ENCODE measurements at regions not wholly inside any gene's neighbourhood (a gene's known extent, or its start where the extent isn't known, plus 50 kb on each side); places are given as distances from the start of the nearest gene placed in this dataset.

GRCh38 chr1:213423041-213423440 lies 372.0 kb downstream of the RPS6KC1 start:
- no peak overlapping the region for H3K9ac ChIP-seq (ENCODE audit: insufficient read depth, low read length, poor library complexity, severe bottlenecking)
- no CpG with 5 or more reads among the region's 4 CpGs for WGBS (ENCODE audit: insufficient coverage)
- intact Hi-C loops (cut with micrococcal nuclease): no loop called here
- no peaks in the 10 kb centered on the region for H3K27me3 ChIP-seq (ENCODE audit: control insufficient read depth in 2 of 2, insufficient read depth in 2 of 2, low read length in 2 of 2)
- H3K9me3 ChIP-seq (replicated peaks in 1 of 2; ENCODE audit: control insufficient read depth in 1 of 2, insufficient read depth in 1 of 2, low read length in 2 of 2): no peaks in the 10 kb centered on the region
- no peaks in the 10 kb centered on the region for H4K20me1 ChIP-seq (ENCODE audit: insufficient read depth, low read length)
- peaks cover 0 to 2% (median 0%) of the 10 kb centered on the region in 7 donors for H3K9me3 Mint-ChIP-seq
- no peak overlapping the region for H3K27ac Mint-ChIP-seq
- no peak for DNase-seq
- H3K4me3 ChIP-seq (replicated peaks in 1 of 3; ENCODE audit: low read depth in 2 of 3, low read length in 3 of 3): no peak overlapping the region
- H3K79me2 ChIP-seq (ENCODE audit: insufficient read depth, low read length): no peaks in the 10 kb centered on the region
- no peak overlapping the region for H3K4me3 Mint-ChIP-seq
- H2AFZ ChIP-seq (ENCODE audit: insufficient read depth, low read depth, low read length, poor library complexity, severe bottlenecking): no peak overlapping the region
- H3K4me1 ChIP-seq (ENCODE audit: control insufficient read depth in 1 of 2, insufficient read depth in 2 of 2, low read length in 2 of 2): no peaks in the 10 kb centered on the region
- H3K4me1 Mint-ChIP-seq: no peaks in the 10 kb centered on the region
- H3K27me3 Mint-ChIP-seq (ENCODE audit: low read depth in 3 of 3): peaks cover 0 to 3% (median 2%) of the 10 kb centered on the region in 3 donors
- H3K36me3 Mint-ChIP-seq: no peaks in the 10 kb centered on the region
- H3K4me2 ChIP-seq (replicated peaks; ENCODE audit: extremely low read depth, low read length, poor library complexity, severe bottlenecking): no peak overlapping the region
- H3K36me3 ChIP-seq (replicated peaks in 1 of 2; ENCODE audit: control insufficient read depth in 1 of 2, insufficient read depth in 2 of 2, low read length in 2 of 2): no peaks in the 10 kb centered on the region
- no peak for TF ChIP-seq CTCF (IDR thresholded peaks at IDR 0.05)
- no peak overlapping the region for H3K27ac ChIP-seq (ENCODE audit: low read depth in 1 of 2, low read length in 2 of 2)

GRCh38 chr1:213423605-213424004 lies 372.6 kb downstream of the RPS6KC1 start:
- no peak for TF ChIP-seq CTCF (IDR thresholded peaks at IDR 0.05)
- H3K4me1 Mint-ChIP-seq: no peaks in the 10 kb centered on the region
- Histone ChIP-seq H3K9ac (ENCODE audit: insufficient read depth, low read length, poor library complexity, severe bottlenecking) (no peak overlapping the region), H3K4me2 (replicated peaks; ENCODE audit: extremely low read depth, low read length, poor library complexity, severe bottlenecking) (no peak overlapping the region), H3K9me3 (replicated peaks in 1 of 2; ENCODE audit: control insufficient read depth in 1 of 2, insufficient read depth in 1 of 2, low read length in 2 of 2) (no peaks in the 10 kb centered on the region), H3K27ac (ENCODE audit: low read depth in 1 of 2, low read length in 2 of 2) (no peak overlapping the region), H4K20me1 (ENCODE audit: insufficient read depth, low read length) (no peaks in the 10 kb centered on the region), H3K36me3 (replicated peaks in 1 of 2; ENCODE audit: control insufficient read depth in 1 of 2, insufficient read depth in 2 of 2, low read length in 2 of 2) (no peaks in the 10 kb centered on the region), H2AFZ (ENCODE audit: insufficient read depth, low read depth, low read length, poor library complexity, severe bottlenecking) (no peak overlapping the region), H3K79me2 (ENCODE audit: insufficient read depth, low read length) (no peaks in the 10 kb centered on the region), H3K4me3 (replicated peaks in 1 of 3; ENCODE audit: low read depth in 2 of 3, low read length in 3 of 3) (no peak overlapping the region), H3K27me3 (ENCODE audit: control insufficient read depth in 2 of 2, insufficient read depth in 2 of 2, low read length in 2 of 2) (no peaks in the 10 kb centered on the region), H3K4me1 (ENCODE audit: control insufficient read depth in 1 of 2, insufficient read depth in 2 of 2, low read length in 2 of 2) (no peaks in the 10 kb centered on the region)
- no peak overlapping the region for H3K27ac Mint-ChIP-seq
- H3K4me3 Mint-ChIP-seq: no peak overlapping the region
- H3K36me3 Mint-ChIP-seq: no peaks in the 10 kb centered on the region
- peaks cover 0 to 2% (median 0%) of the 10 kb centered on the region in 7 donors for H3K9me3 Mint-ChIP-seq
- H3K27me3 Mint-ChIP-seq (ENCODE audit: low read depth in 3 of 3): peaks cover 0 to 3% (median under 1%) of the 10 kb centered on the region in 3 donors
- WGBS (ENCODE audit: insufficient coverage): 92% methylated on average over 9 of the region's 12 CpGs
- intact Hi-C loops (cut with micrococcal nuclease): no loop called here
- no peak for DNase-seq
